Neutrophil (primary cell): ENCODE measurements at regions not wholly inside any gene's neighbourhood (a gene's known extent, or its start where the extent isn't known, plus 50 kb on each side); places are given as distances from the start of the nearest gene placed in this dataset.

Experiments
- H3K27ac ChIP-seq: fragments of 200-600 bp; sonication (generic); 2 replicates; pipeline ENCODE4 v1.5.1; 2016; ENCODE audit warnings: mild to moderate bottlenecking, moderate library complexity
- H3K27me3 ChIP-seq: fragments of 200-600 bp; sonication (generic); 2 replicates; pipeline ENCODE4 v1.6.0; 2016; ENCODE audit warnings: mild to moderate bottlenecking
- H3K36me3 ChIP-seq: fragments of 200-600 bp; sonication (generic); 2 replicates; pipeline ENCODE4 v1.5.1; 2017
- H3K4me1 ChIP-seq, 2 experiments: fragments of 200-600 bp in 1 of 2; sonication (generic) in 1 of 2; 1 replicate in 1 of 2; 2 replicates in 1 of 2; pipeline versions ENCODE4 v1.5.1 to v1.6.1; 2013 to 2016; ENCODE audit warnings: low read depth in 1 of 2, low read length in 1 of 2, mild to moderate bottlenecking in 1 of 2, moderate library complexity in 1 of 2; ENCODE audit not compliant: control insufficient read depth in 1 of 2, insufficient read depth in 1 of 2
- H3K4me3 ChIP-seq, 2 experiments: fragments of 200-600 bp in 1 of 2; sonication (generic) in 1 of 2; 1 replicate in 1 of 2; 2 replicates in 1 of 2; pipeline ENCODE4 v1.5.1; 2013 to 2016; ENCODE audit warnings: low read depth in 1 of 2, low read length in 1 of 2, mild to moderate bottlenecking in 1 of 2, moderate library complexity in 1 of 2
- H3K9me3 ChIP-seq: fragments of 200-600 bp; sonication (generic); 2 replicates; pipeline ENCODE4 v1.5.1; 2016
- TF ChIP-seq, protein P1 (sequence below): fragments of 200-600 bp; sonication (generic); IDR thresholded peaks from 2 replicates; pipeline ENCODE4 v1.5.1; 2016; ENCODE audit warnings: antibody characterized with exemption

DNA sequence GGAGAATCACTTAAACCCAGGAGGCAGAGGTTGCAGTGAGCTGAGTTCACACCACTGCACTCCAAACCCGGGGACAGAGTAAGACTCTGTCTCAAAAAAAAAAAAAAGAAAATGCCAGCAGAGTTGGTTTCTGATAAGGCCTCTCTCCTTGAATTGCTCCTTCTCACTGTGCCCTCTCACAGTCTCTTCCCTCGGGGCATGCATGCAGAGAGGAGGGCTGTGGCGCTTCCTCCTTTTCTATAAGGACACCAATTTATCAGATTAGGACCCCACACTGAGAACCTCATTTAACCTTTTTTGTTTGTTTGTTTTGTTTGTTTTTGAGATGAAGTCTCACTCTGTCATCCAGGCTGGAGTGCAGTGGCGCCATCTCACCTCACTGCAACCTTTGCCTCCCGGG is 110.5 kb downstream of the ZFP36L2 start:
- H3K27ac ChIP-seq: peak overlapping the region; percentile 50
- H3K4me1 ChIP-seq: peaks cover 32 to 41% of the 10 kb centered on the region in 2 experiments
- H3K27me3 ChIP-seq: no peaks in the 10 kb centered on the region
- TF ChIP-seq, protein P1, sequence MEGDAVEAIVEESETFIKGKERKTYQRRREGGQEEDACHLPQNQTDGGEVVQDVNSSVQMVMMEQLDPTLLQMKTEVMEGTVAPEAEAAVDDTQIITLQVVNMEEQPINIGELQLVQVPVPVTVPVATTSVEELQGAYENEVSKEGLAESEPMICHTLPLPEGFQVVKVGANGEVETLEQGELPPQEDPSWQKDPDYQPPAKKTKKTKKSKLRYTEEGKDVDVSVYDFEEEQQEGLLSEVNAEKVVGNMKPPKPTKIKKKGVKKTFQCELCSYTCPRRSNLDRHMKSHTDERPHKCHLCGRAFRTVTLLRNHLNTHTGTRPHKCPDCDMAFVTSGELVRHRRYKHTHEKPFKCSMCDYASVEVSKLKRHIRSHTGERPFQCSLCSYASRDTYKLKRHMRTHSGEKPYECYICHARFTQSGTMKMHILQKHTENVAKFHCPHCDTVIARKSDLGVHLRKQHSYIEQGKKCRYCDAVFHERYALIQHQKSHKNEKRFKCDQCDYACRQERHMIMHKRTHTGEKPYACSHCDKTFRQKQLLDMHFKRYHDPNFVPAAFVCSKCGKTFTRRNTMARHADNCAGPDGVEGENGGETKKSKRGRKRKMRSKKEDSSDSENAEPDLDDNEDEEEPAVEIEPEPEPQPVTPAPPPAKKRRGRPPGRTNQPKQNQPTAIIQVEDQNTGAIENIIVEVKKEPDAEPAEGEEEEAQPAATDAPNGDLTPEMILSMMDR: no peak
- H3K4me3 ChIP-seq: no peak overlapping the region
- H3K9me3 ChIP-seq: no peaks in the 10 kb centered on the region
- H3K36me3 ChIP-seq: no peaks in the 10 kb centered on the region

DNA sequence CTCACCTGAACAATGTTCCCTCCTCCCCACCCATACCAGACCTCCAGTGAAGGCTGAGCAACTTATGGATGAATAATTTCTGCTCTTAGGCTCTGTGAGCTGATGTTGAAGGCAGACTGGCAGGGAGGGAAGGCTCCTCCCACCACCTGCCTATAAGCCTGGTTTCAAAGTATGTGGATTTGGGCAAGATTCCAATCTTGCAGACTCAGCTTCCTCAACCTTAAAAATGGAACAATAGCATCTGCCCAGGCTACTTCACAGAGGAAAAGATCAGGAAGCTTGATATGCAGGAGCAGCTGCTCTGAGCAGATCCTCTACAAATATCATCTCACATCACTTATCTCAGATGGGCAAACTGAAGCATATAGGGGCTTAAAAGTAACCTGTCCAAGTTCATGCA is 112.2 kb downstream of the ZFP36L2 start:
- no peak overlapping the region for H3K27ac ChIP-seq
- TF ChIP-seq, protein P1: no peak
- H3K36me3 ChIP-seq: no peaks in the 10 kb centered on the region
- peaks cover 49 to 57% of the 10 kb centered on the region in 2 experiments for H3K4me1 ChIP-seq
- no peak overlapping the region for H3K4me3 ChIP-seq
- H3K9me3 ChIP-seq: no peaks in the 10 kb centered on the region
- no peaks in the 10 kb centered on the region for H3K27me3 ChIP-seq

DNA sequence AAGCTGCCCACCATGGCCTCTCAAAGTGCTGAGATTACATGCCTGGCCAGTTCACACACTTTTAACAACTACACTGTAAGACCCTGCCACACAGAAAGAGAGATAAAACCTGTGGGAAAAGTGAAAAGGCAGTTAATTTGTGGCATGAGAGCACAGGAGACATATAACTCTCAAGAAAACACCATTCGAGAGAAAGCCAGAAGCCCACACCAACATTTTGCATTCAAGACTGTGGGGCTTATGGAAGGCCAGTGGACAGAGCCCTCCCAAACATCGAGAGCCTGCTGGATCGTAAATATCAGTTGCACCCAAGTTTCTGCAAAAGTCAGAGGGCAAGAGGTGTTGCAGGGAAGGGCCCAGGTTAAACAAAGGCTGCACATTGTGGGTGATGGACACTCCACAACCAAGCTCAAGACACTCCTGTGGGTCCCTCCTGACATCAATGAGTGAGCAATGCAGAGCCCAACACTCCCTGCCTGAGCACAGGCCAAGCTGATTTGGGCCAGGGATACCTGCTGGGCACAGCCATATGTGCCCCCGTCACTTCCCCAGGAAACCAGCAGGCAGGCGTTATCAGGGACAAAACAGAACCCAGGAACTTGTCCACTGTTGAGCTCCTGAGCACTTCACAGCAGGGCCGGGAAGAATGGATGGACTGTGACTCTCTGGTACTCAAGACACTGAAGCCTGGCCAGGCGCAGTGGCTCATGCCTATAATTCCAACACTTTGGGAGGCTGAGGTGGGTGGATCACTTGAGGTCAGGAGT is 114.4 kb downstream of the ZFP36L2 start:
- H3K27ac ChIP-seq: no peak overlapping the region
- H3K4me1 ChIP-seq: peaks cover 58 to 63% of the 10 kb centered on the region in 2 experiments

DNA sequence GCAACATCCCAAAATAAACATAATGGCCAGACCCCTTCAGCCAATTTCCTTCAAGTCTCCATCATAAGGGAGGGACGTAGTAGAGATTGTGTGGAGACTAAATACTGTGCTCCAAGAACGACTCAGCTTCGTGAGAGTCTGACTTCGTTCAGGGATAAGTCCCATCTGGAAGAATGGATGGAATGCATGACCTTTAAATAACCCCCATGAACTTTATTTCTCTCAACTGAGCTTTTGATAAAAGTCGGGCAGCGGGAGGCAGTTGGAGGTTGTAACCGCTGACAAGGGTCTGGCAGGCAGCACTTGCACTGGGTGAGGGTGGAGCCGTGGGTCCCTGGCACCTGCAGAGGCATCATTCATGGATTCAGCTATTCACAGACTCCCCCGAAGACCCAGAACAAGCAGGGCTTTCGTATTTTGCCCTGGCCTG is 115.9 kb downstream of the ZFP36L2 start:
- Histone ChIP-seq H3K9me3 (no peaks in the 10 kb centered on the region), H3K27me3 (no peaks in the 10 kb centered on the region), H3K4me3 (no peak overlapping the region), H3K27ac (peak overlapping the region; percentile 95), H3K4me1 (peaks cover 67 to 68% of the 10 kb centered on the region in 2 experiments), H3K36me3 (no peaks in the 10 kb centered on the region)
- TF ChIP-seq, protein P1: no peak

More for the DNA sequence above, 114.4 kb downstream of the ZFP36L2 start:
- no peaks in the 10 kb centered on the region for H3K9me3 ChIP-seq
- no peaks in the 10 kb centered on the region for H3K27me3 ChIP-seq
- TF ChIP-seq, protein P1: no peak
- no peak overlapping the region for H3K4me3 ChIP-seq
- H3K36me3 ChIP-seq: no peaks in the 10 kb centered on the region

DNA sequence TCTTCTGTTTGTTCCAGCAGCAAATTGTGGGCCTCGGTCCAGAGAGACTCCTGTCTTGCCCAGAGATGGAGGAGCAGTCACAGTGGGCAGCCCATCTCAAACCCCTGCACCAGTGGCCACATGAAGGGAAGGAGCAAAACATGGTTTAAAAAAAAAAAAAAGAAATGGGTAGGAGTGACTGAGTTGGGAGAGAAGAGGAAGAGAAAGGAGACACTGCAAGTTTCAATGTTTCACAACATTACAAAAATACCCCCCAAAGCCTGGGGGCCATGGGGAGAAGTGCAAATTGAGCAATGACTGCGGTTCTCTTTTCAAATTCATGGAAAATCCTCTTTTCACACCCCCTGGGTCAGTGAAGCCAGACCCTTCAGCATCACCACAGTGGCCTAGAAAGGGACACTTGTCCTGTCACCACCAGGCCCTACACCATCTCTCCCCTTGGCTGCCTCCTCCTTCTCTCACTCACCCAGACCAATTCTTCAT is 117.1 kb downstream of the ZFP36L2 start:
- Histone ChIP-seq H3K27ac (peak overlapping the region; percentile 95), H3K36me3 (no peaks in the 10 kb centered on the region), H3K4me3 (peak overlapping the region; percentile 10 to 46), H3K27me3 (no peaks in the 10 kb centered on the region), H3K9me3 (no peaks in the 10 kb centered on the region), H3K4me1 (peaks cover 71 to 80% of the 10 kb centered on the region in 2 experiments)
- TF ChIP-seq, protein P1: no peak
